MV-4-11 (cell line): ENCODE measurements at regions not wholly inside any gene's neighbourhood (a gene's known extent, or its start where the extent isn't known, plus 50 kb on each side); places are given as distances from the start of the nearest gene placed in this dataset.
A peak's percentile ranks its signal among the peaks of the same experiment; 100 is the strongest.
"Not testable (repeated sequence)": the region's sequence is repeated elsewhere in the genome, so short reads cannot be mapped to it uniquely, and the experiment has no call there.

ENCODE experiments used
- DNase-seq: peaks from one replicate; lab custom pipeline; 2025; lab: John Stamatoyannopoulos, UW

GRCh38 chr17:59494757-59495368 is 70.5 kb upstream of the DHX40 start:
- DNase-seq: no peak

GRCh38 chr17:59496178-59496577 is 69.2 kb upstream of the DHX40 start:
- no peak for DNase-seq

- no peak for DNase-seq
These were observed 66.7 kb upstream of the DHX40 start for GRCh38 chr17:59498530-59499307.

DNA sequence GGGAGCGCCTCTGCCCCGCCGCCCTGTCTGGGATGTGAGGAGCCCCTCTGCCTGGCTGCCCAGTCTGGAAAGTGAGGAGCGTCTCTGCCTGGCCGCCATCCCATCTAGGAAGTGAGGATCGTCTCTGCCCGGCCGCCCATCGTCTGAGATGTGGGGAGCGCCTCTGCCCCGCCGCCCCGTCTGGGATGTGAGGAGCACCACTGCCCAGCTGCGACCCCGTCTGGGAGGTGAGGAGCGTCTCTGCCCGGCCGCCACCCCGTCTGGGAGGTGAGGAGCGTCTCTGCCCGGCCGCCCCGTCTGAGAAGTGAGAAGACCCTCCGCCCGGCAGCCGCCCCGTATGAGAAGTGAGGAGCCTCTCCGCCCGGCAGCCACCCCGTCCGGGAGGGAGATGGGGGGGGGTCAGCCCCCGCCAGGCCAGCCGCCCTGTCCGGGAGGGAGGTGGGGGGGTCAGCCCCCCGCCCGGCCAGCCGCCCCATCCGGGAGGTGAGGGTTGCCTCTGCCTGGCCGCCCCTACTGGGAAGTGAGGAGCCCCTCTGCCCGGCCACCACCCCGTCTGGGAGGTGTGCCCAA is 65.2 kb upstream of the DHX40 start:
- not testable (repeated sequence) for DNase-seq

DNA sequence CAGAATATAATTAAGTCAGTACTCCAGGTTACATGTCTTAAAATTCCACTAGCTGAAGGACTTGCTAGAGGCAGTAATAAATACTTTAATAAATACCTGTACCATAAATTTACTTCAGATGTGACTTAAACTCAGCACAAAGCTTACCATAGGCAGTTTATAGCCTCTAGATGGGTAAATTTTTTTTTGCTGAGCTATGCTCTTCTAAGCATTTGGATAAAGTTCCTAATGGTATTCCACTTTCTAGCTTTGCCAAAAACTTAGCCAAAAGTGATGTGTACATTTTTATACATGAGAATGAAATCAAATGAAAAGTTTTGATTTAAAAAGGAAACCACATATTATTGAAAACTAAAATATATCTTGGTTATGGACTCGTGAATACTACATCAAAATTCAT is 63.7 kb upstream of the DHX40 start:
- no peak for DNase-seq

GRCh38 chr17:59502800-59503199 is 62.6 kb upstream of the DHX40 start:
- DNase-seq: no peak

GRCh38 chr17:59503500-59503899 is 61.9 kb upstream of the DHX40 start:
- DNase-seq: no peak

DNA sequence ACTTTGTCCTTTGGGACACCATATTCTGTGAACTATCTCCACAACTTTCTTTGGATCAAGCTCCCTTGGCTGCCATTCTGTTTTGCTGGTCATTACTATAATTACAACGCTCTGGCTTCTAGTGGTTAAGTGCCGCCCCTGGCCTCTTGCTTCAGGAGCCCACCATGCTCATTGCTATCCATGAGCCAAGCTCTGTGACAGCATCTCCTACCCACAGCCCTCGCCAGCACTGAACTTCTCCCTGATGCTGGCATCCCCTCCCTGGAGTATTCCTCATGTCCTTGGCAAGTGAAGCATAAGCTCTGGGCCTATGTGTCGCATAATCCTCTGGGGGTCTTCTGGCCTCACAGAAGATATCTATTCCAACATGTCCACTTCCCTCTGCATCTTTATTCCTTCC is 60.6 kb upstream of the DHX40 start:
- no peak for DNase-seq

GRCh38 chr17:59505610-59506276 is 59.7 kb upstream of the DHX40 start:
- no peak for DNase-seq

DNA sequence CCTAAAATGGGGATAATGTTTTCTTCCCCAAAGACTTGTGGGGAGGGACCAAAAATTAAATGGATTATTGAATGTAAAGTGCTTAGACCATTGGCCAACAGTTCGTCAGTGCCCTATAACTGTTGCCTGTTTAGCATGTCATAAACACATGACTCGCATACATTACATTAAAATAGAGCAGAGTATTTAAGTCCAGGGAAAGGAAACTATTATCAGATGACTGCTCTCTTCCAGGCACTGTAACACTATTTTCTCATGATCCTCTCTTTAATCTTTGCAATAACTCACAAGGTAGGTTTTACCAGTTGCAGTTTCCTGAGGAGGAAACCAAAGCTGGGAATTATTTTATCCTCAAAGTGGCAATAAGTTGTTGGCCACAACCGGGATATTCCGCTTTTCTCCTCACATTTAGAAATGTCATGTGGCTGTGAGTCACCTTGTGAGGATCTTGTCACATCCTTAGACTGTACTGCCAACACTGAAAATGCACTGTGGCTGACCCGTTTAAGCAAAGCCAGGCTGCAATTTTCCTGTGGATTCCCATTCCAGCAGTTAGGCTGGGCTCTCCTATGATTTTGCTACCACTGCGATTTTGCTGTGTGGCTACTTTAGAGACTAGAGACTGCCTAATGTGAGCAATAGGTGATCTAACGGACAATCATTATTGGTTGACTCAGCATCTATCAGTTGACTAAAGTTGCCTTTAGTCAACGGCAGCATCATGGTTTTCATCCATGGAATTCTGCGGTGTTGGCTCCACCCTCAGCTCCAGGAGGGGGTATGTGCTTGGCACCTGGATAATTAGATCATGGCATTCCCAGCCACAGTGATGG is 58.3 kb upstream of the DHX40 start:
- no peak for DNase-seq

- DNase-seq: no peak
These were observed 56.3 kb upstream of the DHX40 start for GRCh38 chr17:59508999-59509625.

DNA sequence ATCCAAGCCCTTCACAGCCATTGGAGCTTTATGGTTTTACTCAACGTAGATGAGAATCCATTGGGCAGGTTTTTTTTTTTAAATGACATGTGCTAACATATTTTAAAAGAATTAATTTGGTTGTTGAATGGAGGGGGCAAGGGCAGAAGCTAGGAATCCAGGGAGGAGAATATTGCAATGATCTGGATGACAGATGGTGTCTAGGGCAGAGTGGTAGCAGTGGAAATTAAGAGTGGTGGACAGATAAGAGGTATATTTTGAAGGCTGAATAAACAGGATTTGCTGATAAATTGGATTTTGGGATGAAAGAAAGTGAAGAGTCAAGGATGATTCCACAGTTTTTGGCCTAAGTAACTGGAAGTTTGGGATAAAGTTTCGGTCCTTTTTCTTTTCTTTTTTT is 54.8 kb upstream of the DHX40 start:
- no peak for DNase-seq

DNA sequence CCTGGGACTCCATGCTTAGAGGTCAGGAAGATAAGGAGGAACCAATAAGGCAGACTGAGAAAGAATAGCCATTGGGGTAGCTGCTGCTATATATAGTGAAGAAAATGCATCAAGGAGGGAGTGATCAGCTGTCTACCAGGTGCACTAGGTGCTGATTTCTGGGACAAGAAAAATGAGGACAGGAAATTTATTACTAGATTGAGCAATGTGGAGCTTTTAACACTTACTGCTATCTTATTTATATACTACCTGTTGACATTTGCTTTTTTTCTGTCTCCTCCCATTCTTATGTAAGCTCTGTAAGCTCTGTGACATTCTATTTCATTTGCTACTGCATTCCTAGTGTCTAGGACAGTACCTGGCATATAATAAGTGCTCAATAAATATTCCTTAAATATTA is 53.7 kb upstream of the DHX40 start:
- DNase-seq: no peak

DNA sequence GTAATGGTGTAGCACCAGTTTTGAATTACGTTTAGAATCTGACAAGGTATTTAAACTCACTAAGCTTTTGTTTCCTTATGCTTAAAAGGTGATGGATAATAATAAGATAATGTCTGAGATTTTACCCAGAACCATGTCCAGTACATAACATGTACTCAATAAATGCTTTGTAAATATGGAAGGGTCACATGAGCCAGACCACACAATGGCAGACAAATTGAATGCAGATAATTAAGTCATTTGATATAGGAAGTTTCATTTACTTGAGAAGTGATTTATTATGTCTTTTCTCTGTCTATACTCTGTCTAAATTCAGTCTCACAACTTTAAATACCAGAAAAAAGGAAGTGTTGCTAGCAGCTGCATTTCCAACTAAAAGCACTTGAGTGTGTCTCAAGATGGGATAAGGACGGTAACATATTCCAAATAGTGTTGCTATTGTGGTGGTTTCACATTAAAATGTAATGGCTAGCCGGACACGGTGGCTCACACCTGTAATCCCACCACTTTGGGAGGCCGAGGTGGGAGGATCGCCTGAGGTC is 52.5 kb upstream of the DHX40 start:
- DNase-seq: peak; percentile 72

- peak; percentile 92 for DNase-seq
These were observed 51.2 kb upstream of the DHX40 start for GRCh38 chr17:59513934-59514841.
